Kidney tubule cell (primary cell): ENCODE measurements at regions not wholly inside any gene's neighbourhood (a gene's known extent, or its start where the extent isn't known, plus 50 kb on each side); places are given as distances from the start of the nearest gene placed in this dataset.

Experiments
- DNase-seq: peaks from one replicate; pipeline ENCODE4 v3.0.0-alpha.2; 2018; ENCODE audit warnings: low spot score

GRCh38 chr19:30701178-30701577, 329.0 kb downstream of the ZNF536 start:
- DNase-seq: no peak

GRCh38 chr19:30699871-30700280, 327.7 kb downstream of the ZNF536 start:
- no peak for DNase-seq

- peak; percentile 42 for DNase-seq
These were observed 324.3 kb downstream of the ZNF536 start for GRCh38 chr19:30696514-30696913.

- DNase-seq: no peak
These were observed 323.1 kb downstream of the ZNF536 start for GRCh38 chr19:30695171-30695875.

GRCh38 chr19:30694156-30694755, 322.1 kb downstream of the ZNF536 start:
- DNase-seq: no peak

- no peak for DNase-seq
These were observed 320.8 kb downstream of the ZNF536 start for GRCh38 chr19:30692879-30693503.

- DNase-seq: no peak
These were observed 320.1 kb downstream of the ZNF536 start for GRCh38 chr19:30692181-30692811.

GRCh38 chr19:30691819-30692166, 319.6 kb downstream of the ZNF536 start:
- DNase-seq: no peak

- DNase-seq: no peak
These were observed 319.0 kb downstream of the ZNF536 start for GRCh38 chr19:30690935-30691818.

GRCh38 chr19:30690525-30690924, 318.3 kb downstream of the ZNF536 start:
- no peak for DNase-seq

GRCh38 chr19:30689474-30689873, 317.3 kb downstream of the ZNF536 start:
- DNase-seq: no peak

GRCh38 chr19:30688696-30689095, 316.5 kb downstream of the ZNF536 start:
- DNase-seq: no peak

- no peak for DNase-seq
These were observed 314.8 kb downstream of the ZNF536 start for GRCh38 chr19:30686826-30687566.

- no peak for DNase-seq
These were observed 314.1 kb downstream of the ZNF536 start for GRCh38 chr19:30686176-30686820.

- DNase-seq: no peak
These were observed 313.3 kb downstream of the ZNF536 start for GRCh38 chr19:30685426-30686000.

GRCh38 chr19:30684613-30685012, 312.4 kb downstream of the ZNF536 start:
- no peak for DNase-seq

GRCh38 chr19:30682999-30683536, 310.9 kb downstream of the ZNF536 start:
- DNase-seq: peak; percentile 58

- DNase-seq: no peak
These were observed 310.2 kb downstream of the ZNF536 start for GRCh38 chr19:30682146-30682998.
